A549 (cell line): ENCODE measurements at regions not wholly inside any gene's neighbourhood (a gene's known extent, or its start where the extent isn't known, plus 50 kb on each side); places are given as distances from the start of the nearest gene placed in this dataset.

Experiments
- ATAC-seq, 2 experiments: fragments of 200-7000 bp in 1 of 2; fragments of >200 bp in 1 of 2; cut with Nextera tagmentation in 1 of 2; cut with Tn5 transposase in 1 of 2; 3 replicates each; pipeline versions ENCODE4 v1.8.0 to v1.9.1; 2018 to 2020; ENCODE audit warnings: mild to moderate bottlenecking in 1 of 2, moderate library complexity in 1 of 2
- CTCF ChIA-PET: fragments of 300-600 bp; sonication (Branson Sonifier 250); formaldehyde crosslinking; extraction: SDS; loops from one replicate; lab custom pipeline; 2021; ENCODE audit warnings: antibody characterized with exemption, inconsistent platforms; lab: Yijun Ruan, JAX
- POLR2A ChIA-PET: fragments of 350-600 bp; formaldehyde crosslinking; extraction: SDS; loops from one replicate; lab custom pipeline; 2021; ENCODE audit warnings: antibody characterized with exemption, inconsistent platforms; lab: Yijun Ruan, JAX
- DNase-seq, 2 experiments: peaks; one replicate each; pipeline versions ENCODE4 v3.0.0 to v3.0.0-alpha.2; 2011 to 2016; ENCODE audit warnings: low read depth in 1 of 2, low spot score in 1 of 2
- FAIRE-seq: peaks from 2 replicates; lab custom pipeline; 2011; peaks lifted over from hg19 to GRCh38; lab: Jason Lieb, UNC
- H3K27ac ChIP-seq, 2 experiments: fragments of >200 bp; sonication (Bioruptor Twin); formaldehyde crosslinking; 3 replicates each; pipeline ENCODE4 v1.5.1; 2016 to 2017
- H3K4me1 ChIP-seq: fragments of >200 bp; sonication (Bioruptor Twin); formaldehyde crosslinking; 3 replicates; pipeline ENCODE4 v1.6.1; 2016
- H3K4me2 ChIP-seq: fragments of >200 bp; sonication (Bioruptor Twin); formaldehyde crosslinking; 3 replicates; pipeline ENCODE4 v1.6.1; 2016
- H3K4me3 ChIP-seq: fragments of >200 bp; sonication (Bioruptor Twin); formaldehyde crosslinking; 3 replicates; pipeline ENCODE4 v1.5.1; 2016
- H3K9me3 ChIP-seq: fragments of >200 bp; sonication (Bioruptor Twin); formaldehyde crosslinking; 3 replicates; pipeline ENCODE4 v1.6.1; 2016
- BHLHE40 ChIP-seq: IDR thresholded peaks from 2 replicates; pipeline ENCODE4 v1.6.1; 2012; ENCODE audit warnings: low read depth, low read length, inconsistent platforms
- CBX2 ChIP-seq: fragments of 200-600 bp; sonication (generic); IDR thresholded peaks from 2 replicates; pipeline ENCODE4 v1.6.1; 2016; ENCODE audit warnings: low read depth, mild to moderate bottlenecking, borderline replicate concordance
- CEBPB ChIP-seq, 2 experiments: fragments of >200 bp in 1 of 2; sonication (Bioruptor Twin) in 1 of 2; formaldehyde crosslinking in 1 of 2; IDR thresholded peaks; 2 replicates each; pipeline ENCODE4 v1.6.1; 2012 to 2016
- CHD2 ChIP-seq: fragments of 150-350 bp; IDR thresholded peaks from 2 replicates; pipeline ENCODE4 v1.6.1; 2014; ENCODE audit warnings: low read length; ENCODE audit not compliant: partially characterized antibody
- CHD4 ChIP-seq: fragments of 200-600 bp; sonication (generic); IDR thresholded peaks from 2 replicates; pipeline ENCODE4 v1.6.1; 2016; ENCODE audit warnings: antibody characterized with exemption, mild to moderate bottlenecking, borderline replicate concordance
- EHF ChIP-seq: fragments of 250-450 bp; sonication (Bioruptor Pico); IDR thresholded peaks from 2 replicates; pipeline ENCODE4 v1.5.0; 2020; ENCODE audit warnings: mild to moderate bottlenecking
- FOXS1 ChIP-seq: fragments of 250-450 bp; sonication (Bioruptor Pico); IDR thresholded peaks from 2 replicates; pipeline ENCODE4 v1.5.0; 2020; ENCODE audit warnings: mild to moderate bottlenecking, moderate library complexity
- GATA3 ChIP-seq: IDR thresholded peaks from 2 replicates; pipeline ENCODE4 v1.6.1; 2012; ENCODE audit warnings: borderline replicate concordance
- HEYL ChIP-seq: fragments of 250-450 bp; sonication (Bioruptor Pico); IDR thresholded peaks from 2 replicates; pipeline ENCODE4 v1.8.0; 2021; ENCODE audit warnings: mild to moderate bottlenecking, moderate library complexity
- HOXA7 ChIP-seq: fragments of 250-450 bp; sonication (Bioruptor Pico); IDR thresholded peaks from 2 replicates; pipeline ENCODE4 v1.5.0; 2020; ENCODE audit warnings: mild to moderate bottlenecking, moderate library complexity
- HOXB5 ChIP-seq: fragments of 250-450 bp; sonication (Bioruptor Pico); IDR thresholded peaks from 2 replicates; pipeline ENCODE4 v1.5.0; 2020; ENCODE audit warnings: mild to moderate bottlenecking, moderate library complexity
- KDM1A ChIP-seq: fragments of 200-600 bp; sonication (generic); IDR thresholded peaks from 2 replicates; pipeline ENCODE4 v1.6.1; 2016; ENCODE audit warnings: low read depth, mild to moderate bottlenecking
- MAZ ChIP-seq: fragments of 150-350 bp; IDR thresholded peaks from 2 replicates; pipeline ENCODE4 v1.6.1; 2014; ENCODE audit warnings: antibody characterized with exemption, low read depth, low read length, borderline replicate concordance
- MYC ChIP-seq: IDR thresholded peaks from 2 replicates; pipeline ENCODE4 v1.6.1; 2012; ENCODE audit warnings: mild to moderate bottlenecking, inconsistent platforms, low read length, improper control_type of control experiment, borderline replicate concordance
- NFE2L2 ChIP-seq: fragments of 150-350 bp; conservative IDR thresholded peaks from 2 replicates; pipeline ENCODE4 v1.6.1; 2014; ENCODE audit warnings: low read length
- NR3C1 ChIP-seq: fragments of >200 bp; sonication (Bioruptor Twin); formaldehyde crosslinking; IDR thresholded peaks from 3 replicates; pipeline ENCODE4 v1.6.1; 2017
- PHF8 ChIP-seq: fragments of 200-600 bp; sonication (generic); IDR thresholded peaks from 2 replicates; pipeline ENCODE4 v1.6.1; 2016; ENCODE audit warnings: low read depth, mild to moderate bottlenecking, antibody characterized with exemption, moderate library complexity, borderline replicate concordance
- POLR2AphosphoS2 ChIP-seq: conservative IDR thresholded peaks from 2 replicates; pipeline ENCODE4 v1.6.1; 2012; ENCODE audit warnings: low read length, improper control_type of control experiment, inconsistent platforms
- RAD21 ChIP-seq, 2 experiments: fragments of >200 bp in 1 of 2; sonication (Bioruptor Twin) in 1 of 2; formaldehyde crosslinking in 1 of 2; IDR thresholded peaks in 1 of 2; conservative IDR thresholded peaks in 1 of 2; 2 replicates in 1 of 2; 3 replicates in 1 of 2; pipeline ENCODE4 v1.6.1; 2012 to 2018; ENCODE audit warnings: inconsistent platforms in 1 of 2
- RARB ChIP-seq: fragments of 250-450 bp; sonication (Bioruptor Pico); IDR thresholded peaks from 2 replicates; pipeline ENCODE4 v1.8.0; 2021; ENCODE audit warnings: mild to moderate bottlenecking, moderate library complexity
- RCOR1 ChIP-seq: fragments of 150-350 bp; IDR thresholded peaks from 2 replicates; pipeline ENCODE4 v1.6.1; 2014; ENCODE audit warnings: antibody characterized with exemption, low read length, low read depth
- RFX5 ChIP-seq: fragments of 450-650 bp; IDR thresholded peaks from 2 replicates; pipeline ENCODE4 v1.7.1; 2014; ENCODE audit warnings: antibody characterized with exemption, mild to moderate bottlenecking, moderate library complexity
- SMC3 ChIP-seq: fragments of >200 bp; sonication (Bioruptor Twin); formaldehyde crosslinking; IDR thresholded peaks from 3 replicates; pipeline ENCODE4 v1.6.1; 2018; ENCODE audit warnings: inconsistent platforms
- SREBF2 ChIP-seq: fragments of 450-650 bp; IDR thresholded peaks from 2 replicates; pipeline ENCODE4 v1.6.1; 2014; ENCODE audit warnings: mild to moderate bottlenecking, moderate library complexity
- TFCP2L1 ChIP-seq: fragments of 250-450 bp; sonication (Bioruptor Pico); IDR thresholded peaks from 2 replicates; pipeline ENCODE4 v1.5.0; 2021; ENCODE audit warnings: mild to moderate bottlenecking
- ZC3H11A ChIP-seq: fragments of 450-650 bp; IDR thresholded peaks from 2 replicates; pipeline ENCODE4 v1.6.1; 2014; ENCODE audit warnings: antibody characterized with exemption, mild to moderate bottlenecking
- WGBS: methylation state at CpG from one replicate; pipeline ENCODE4 v1.1.6; 2017; ENCODE audit errors: missing lambda C conversion rate; 5-methylcytosine and 5-hydroxymethylcytosine counted together
- TF ChIP-seq, protein P1 (sequence below): fragments of >200 bp; sonication (Bioruptor Twin); formaldehyde crosslinking; IDR thresholded peaks from 3 replicates; pipeline ENCODE4 v1.5.1; 2016

DNA sequence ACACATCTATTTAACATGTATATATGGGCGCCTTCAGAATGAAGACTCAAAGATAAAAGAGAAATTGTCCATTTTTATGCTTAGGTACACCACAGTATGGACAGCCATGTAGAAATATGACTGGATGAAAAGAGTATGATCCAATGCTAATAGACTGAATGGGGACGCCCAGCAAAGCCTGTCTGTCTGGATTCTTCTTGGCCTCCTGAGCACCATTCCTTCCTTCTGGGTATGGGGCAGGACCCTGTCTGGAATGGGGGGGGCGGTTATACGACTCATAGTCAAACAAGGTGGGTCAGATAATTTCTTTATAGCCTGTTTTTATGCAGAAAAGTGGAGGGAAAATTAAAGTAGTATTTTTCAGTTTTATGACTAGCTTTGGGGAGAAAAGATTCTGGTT, 81.2 kb upstream of the ABCD3 start:
- TF ChIP-seq HOXA7 (no peak), ZC3H11A (no peak), CHD2 (no peak), HOXB5 (no peak), MYC (no peak), RFX5 (no peak), NR3C1 (no peak), POLR2AphosphoS2 (no peak), NFE2L2 (no peak), CBX2 (no peak), CHD4 (no peak), RAD21 (conservative IDR thresholded peaks at IDR 0.05 in 1 of 2, IDR thresholded peaks at IDR 0.05 in 1 of 2) (no peak), GATA3 (no peak), RCOR1 (no peak), PHF8 (no peak)
- TF ChIP-seq, protein P1, sequence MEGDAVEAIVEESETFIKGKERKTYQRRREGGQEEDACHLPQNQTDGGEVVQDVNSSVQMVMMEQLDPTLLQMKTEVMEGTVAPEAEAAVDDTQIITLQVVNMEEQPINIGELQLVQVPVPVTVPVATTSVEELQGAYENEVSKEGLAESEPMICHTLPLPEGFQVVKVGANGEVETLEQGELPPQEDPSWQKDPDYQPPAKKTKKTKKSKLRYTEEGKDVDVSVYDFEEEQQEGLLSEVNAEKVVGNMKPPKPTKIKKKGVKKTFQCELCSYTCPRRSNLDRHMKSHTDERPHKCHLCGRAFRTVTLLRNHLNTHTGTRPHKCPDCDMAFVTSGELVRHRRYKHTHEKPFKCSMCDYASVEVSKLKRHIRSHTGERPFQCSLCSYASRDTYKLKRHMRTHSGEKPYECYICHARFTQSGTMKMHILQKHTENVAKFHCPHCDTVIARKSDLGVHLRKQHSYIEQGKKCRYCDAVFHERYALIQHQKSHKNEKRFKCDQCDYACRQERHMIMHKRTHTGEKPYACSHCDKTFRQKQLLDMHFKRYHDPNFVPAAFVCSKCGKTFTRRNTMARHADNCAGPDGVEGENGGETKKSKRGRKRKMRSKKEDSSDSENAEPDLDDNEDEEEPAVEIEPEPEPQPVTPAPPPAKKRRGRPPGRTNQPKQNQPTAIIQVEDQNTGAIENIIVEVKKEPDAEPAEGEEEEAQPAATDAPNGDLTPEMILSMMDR, result no peak
- FAIRE-seq (no peak), ATAC-seq (no peak), DNase-seq (no peak)
- 83% methylated on average over 4 of the region's 4 CpGs for WGBS
- Histone ChIP-seq H3K9me3 (no peaks in the 10 kb centered on the region), H3K4me1 (peaks cover 22% of the 10 kb centered on the region), H3K27ac (no peak overlapping the region), H3K4me2 (no peak overlapping the region), H3K4me3 (no peak overlapping the region)
- ChIA-PET POLR2A (no interaction called here), CTCF (interaction anchor here (0.8 to 18.8 kb wide), 29 partner anchors 10 to 469 kb away, joined by 3 to 840 read pairs (median 8); partner anchors contain the start of gene ARHGAP29)

DNA sequence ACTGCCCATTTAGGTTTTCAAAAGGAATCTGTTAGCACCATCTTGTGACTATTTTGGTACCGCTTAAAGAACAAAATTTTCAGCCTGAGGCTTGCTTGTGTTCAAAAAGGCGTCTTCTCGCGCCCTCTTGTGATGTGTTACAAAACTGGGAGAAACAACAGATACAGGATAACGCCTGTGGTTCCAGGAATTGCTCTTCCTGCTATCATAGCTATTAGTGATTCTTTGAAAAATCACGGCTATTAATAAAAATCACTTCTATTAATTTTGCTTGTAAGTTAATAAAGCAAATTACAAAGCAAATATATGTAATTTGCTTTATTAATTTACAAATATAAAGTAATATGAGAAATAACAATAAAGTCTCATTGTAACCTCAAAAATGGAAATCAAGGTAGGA, 82.2 kb upstream of the ABCD3 start:
- no peak for FAIRE-seq
- CTCF ChIA-PET, result interaction anchor here (0.5 to 18.8 kb wide), 90 partner anchors 9 to 884 kb away, joined by 3 to 840 read pairs (median 4); partner anchors contain the start of gene ARHGAP29
- 1% methylated on average over 6 of the region's 6 CpGs for WGBS
- Histone ChIP-seq H3K27ac (peak overlapping the region; percentile 38 to 55; a peak in 2 of 6 replicates), H3K9me3 (no peaks in the 10 kb centered on the region)
- TF ChIP-seq RCOR1 (no peak), RAD21 (conservative IDR thresholded peaks at IDR 0.05 in 1 of 2, IDR thresholded peaks at IDR 0.05 in 1 of 2) (peak; percentile 99), HEYL (CRISPR knock-in tag) (no peak), SMC3 (peak; percentile 100)
- TF ChIP-seq, protein P1, result peak; percentile 99
- TF ChIP-seq, all 56 proteins: peak for 3
- Histone ChIP-seq H3K4me2 (peak overlapping the region; percentile 8; the same call in 1 of the 3 replicates), H3K4me1 (peaks cover 22% of the 10 kb centered on the region), H3K4me3 (no peak overlapping the region)
- POLR2A ChIA-PET, result no interaction called here
- DNase-seq, result peak; percentile 18 to 89
- ATAC-seq, result peak; percentile 89 to 94

DNA sequence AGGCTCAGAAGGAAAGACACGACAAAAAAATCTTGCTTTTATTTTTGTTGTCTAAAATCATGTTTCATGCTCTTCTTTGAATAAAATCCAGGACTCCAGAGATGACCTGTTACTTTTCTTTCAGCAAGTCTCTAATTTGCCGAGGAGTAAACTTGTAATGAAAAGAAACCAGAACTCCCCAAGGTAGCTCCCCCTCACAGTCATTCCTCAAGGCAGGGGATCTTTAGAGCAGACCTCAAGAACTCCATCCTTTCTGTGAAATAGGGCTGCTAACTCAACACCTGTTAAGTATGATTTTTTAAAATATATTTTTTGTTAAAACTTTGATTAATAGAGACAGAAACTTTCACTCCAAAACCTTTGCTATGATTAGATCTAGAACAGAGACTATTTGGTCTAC, 82.7 kb upstream of the ABCD3 start:
- no peak for DNase-seq
- Histone ChIP-seq H3K4me3 (no peak overlapping the region), H3K4me2 (peak overlapping the region; percentile 8; the same call in 1 of the 3 replicates), H3K4me1 (peaks cover 23% of the 10 kb centered on the region), H3K9me3 (no peaks in the 10 kb centered on the region), H3K27ac (peak overlapping the region; percentile 55 to 74; a peak in 5 of 6 replicates)
- peak in 1 of 2 experiments; percentile 18; a peak in 2 of 6 replicates for ATAC-seq
- ChIA-PET CTCF (interaction anchor here (0.5 to 18.8 kb wide), 85 partner anchors 9 to 884 kb away, joined by 3 to 840 read pairs (median 5); partner anchors contain the start of gene ARHGAP29), POLR2A (interaction anchor here (0.7 kb wide), 1 partner anchor 372 kb away, joined by 3 read pairs; no protein-coding TSS in a partner anchor)
- FAIRE-seq, result no peak
- TF ChIP-seq GATA3 (no peak), EHF (CRISPR knock-in tag) (no peak), BHLHE40 (no peak), POLR2AphosphoS2 (no peak), RARB (CRISPR knock-in tag) (no peak), SREBF2 (no peak), CEBPB (IDR thresholded peaks at IDR 0.05) (no peak), NR3C1 (no peak), MAZ (no peak), RCOR1 (no peak), FOXS1 (CRISPR knock-in tag) (no peak), TFCP2L1 (CRISPR knock-in tag) (no peak), CHD4 (no peak), CBX2 (no peak), KDM1A (no peak), MYC (no peak)
- 85% methylated on average over 2 of the region's 2 CpGs for WGBS
